IMR-90 (cell line): ENCODE measurements at regions not wholly inside any gene's neighbourhood (a gene's known extent, or its start where the extent isn't known, plus 50 kb on each side); places are given as distances from the start of the nearest gene placed in this dataset.

Source experiments
- ATAC-seq: fragments of 200-7000 bp; cut with Tn5 transposase; 2 replicates; pipeline ENCODE4 v1.9.1; 2020; ENCODE audit warnings: low read depth, mild to moderate bottlenecking, moderate library complexity
- BruUV-seq: library from RNA; stranded (reverse); fragments of 400-500 nt; replicated peaks from 2 replicates; lab custom pipeline; 2021; lab: Mats Ljungman, UMichigan
- CTCF ChIA-PET: fragments of 300-600 bp; formaldehyde crosslinking; extraction: SDS; loops from one replicate; lab custom pipeline; 2021; ENCODE audit warnings: antibody characterized with exemption; lab: Yijun Ruan, JAX
- POLR2A ChIA-PET: fragments of 300-600 bp; sonication (Branson Sonifier 250); formaldehyde crosslinking; loops from one replicate; lab custom pipeline; 2022; ENCODE audit warnings: antibody characterized with exemption; ENCODE audit not compliant: unreplicated experiment; lab: Charles Lee
- DNase-seq: peaks from one replicate; pipeline ENCODE4 v3.0.0; 2013
- H2AFZ ChIP-seq: replicated peaks from 2 replicates; pipeline ENCODE3; 2013; ENCODE audit warnings: low read length, mild to moderate bottlenecking; ENCODE audit not compliant: poor library complexity
- H2AK5ac ChIP-seq: 2 replicates; pipeline ENCODE4 v1.6.1; 2013; ENCODE audit warnings: low read depth, low read length, inconsistent platforms
- H2AK9ac ChIP-seq: replicated peaks from 2 replicates; pipeline ENCODE3; 2013; ENCODE audit warnings: mild to moderate bottlenecking, low read depth, low read length, moderate library complexity; ENCODE audit not compliant: poor library complexity
- H2BK120ac ChIP-seq: 2 replicates; pipeline ENCODE4 v1.6.1; 2013; ENCODE audit warnings: low read depth, low read length, inconsistent platforms
- H2BK15ac ChIP-seq: 3 replicates; pipeline ENCODE4 v1.6.1; 2013; ENCODE audit warnings: low read depth, low read length, inconsistent platforms
- H2BK20ac ChIP-seq: 2 replicates; pipeline ENCODE4 v1.6.1; 2013; ENCODE audit warnings: low read depth, mild to moderate bottlenecking, inconsistent platforms, low read length, moderate library complexity
- H2BK5ac ChIP-seq: 2 replicates; pipeline ENCODE4 v1.6.1; 2013; ENCODE audit warnings: mild to moderate bottlenecking, low read depth, low read length, inconsistent platforms; ENCODE audit not compliant: poor library complexity, severe bottlenecking
- H3K14ac ChIP-seq: replicated peaks from 2 replicates; pipeline ENCODE4 v1.6.1; 2013; ENCODE audit warnings: low read depth, low read length, inconsistent platforms
- H3K18ac ChIP-seq: 2 replicates; pipeline ENCODE4 v1.6.1; 2013; ENCODE audit warnings: low read depth, low read length, control low read depth
- H3K23ac ChIP-seq: 2 replicates; pipeline ENCODE4 v1.6.1; 2013; ENCODE audit warnings: low read depth, low read length, inconsistent platforms
- H3K27ac ChIP-seq: 2 replicates; pipeline ENCODE4 v1.5.1; 2013; ENCODE audit warnings: mild to moderate bottlenecking, control low read depth, low read length; ENCODE audit not compliant: insufficient read depth
- H3K27me3 ChIP-seq: 2 replicates; pipeline ENCODE4 v1.6.1; 2013; ENCODE audit warnings: low read length; ENCODE audit not compliant: control insufficient read depth, insufficient read depth
- H3K36me3 ChIP-seq: 2 replicates; pipeline ENCODE4 v1.6.1; 2013; ENCODE audit warnings: low read length, mixed read lengths; ENCODE audit not compliant: control insufficient read depth, insufficient read depth
- H3K4ac ChIP-seq: 2 replicates; pipeline ENCODE4 v1.6.1; 2013; ENCODE audit warnings: low read depth, low read length, inconsistent platforms
- H3K4me1 ChIP-seq: 2 replicates; pipeline ENCODE4 v1.6.1; 2013; ENCODE audit warnings: low read length, mixed read lengths; ENCODE audit not compliant: control insufficient read depth, insufficient read depth
- H3K4me2 ChIP-seq: 2 replicates; pipeline ENCODE4 v1.6.1; 2013; ENCODE audit warnings: low read depth, mild to moderate bottlenecking, control low read depth, low read length, moderate library complexity
- H3K4me3 ChIP-seq: 2 replicates; pipeline ENCODE4 v1.5.1; 2013; ENCODE audit warnings: low read depth, mild to moderate bottlenecking, control low read depth, low read length, moderate library complexity; ENCODE audit not compliant: insufficient read depth
- H3K56ac ChIP-seq: 2 replicates; pipeline ENCODE4 v1.6.1; 2013; ENCODE audit warnings: low read length, inconsistent platforms; ENCODE audit not compliant: insufficient read depth; ENCODE audit errors: extremely low read depth
- H3K79me1 ChIP-seq, 2 experiments: 2 replicates each; pipeline ENCODE4 v1.6.1; 2013; ENCODE audit warnings: low read length in 2 of 2, inconsistent platforms in 1 of 2, low read depth in 1 of 2
- H3K9ac ChIP-seq: 2 replicates; pipeline ENCODE4 v1.6.1; 2013; ENCODE audit warnings: low read depth, low read length, control low read depth
- H3K9me1 ChIP-seq: 2 replicates; pipeline ENCODE4 v1.6.1; 2013; ENCODE audit warnings: low read length, inconsistent platforms; ENCODE audit not compliant: insufficient read depth
- H3K9me3 ChIP-seq: 2 replicates; pipeline ENCODE4 v1.6.1; 2013; ENCODE audit warnings: low read length; ENCODE audit not compliant: control insufficient read depth, insufficient read depth
- H4K20me1 ChIP-seq: 2 replicates; pipeline ENCODE4 v1.6.1; 2013; ENCODE audit warnings: low read length, inconsistent platforms; ENCODE audit not compliant: insufficient read depth
- H4K5ac ChIP-seq: 2 replicates; pipeline ENCODE4 v1.6.1; 2013; ENCODE audit warnings: mild to moderate bottlenecking, low read depth, low read length, control low read depth
- H4K8ac ChIP-seq, 2 experiments: 2 replicates each; pipeline ENCODE4 v1.6.1; 2013; ENCODE audit warnings: low read depth in 2 of 2, low read length in 2 of 2, control low read depth in 1 of 2, inconsistent platforms in 1 of 2
- H4K91ac ChIP-seq: 2 replicates; pipeline ENCODE4 v1.6.1; 2013; ENCODE audit warnings: low read depth, low read length, inconsistent platforms; ENCODE audit not compliant: insufficient read depth
- BHLHE40 ChIP-seq: fragments of 150-350 bp; IDR thresholded peaks from 2 replicates; pipeline ENCODE4 v1.6.1; 2016; ENCODE audit warnings: mild to moderate bottlenecking, low read depth, low read length
- CTCF ChIP-seq: conservative IDR thresholded peaks from 2 replicates; pipeline ENCODE4 v1.5.1; 2012; ENCODE audit warnings: mild to moderate bottlenecking, low read depth, low read length, improper control_type of control experiment
- FOS ChIP-seq: fragments of 150-350 bp; IDR thresholded peaks from 2 replicates; pipeline ENCODE4 v1.6.1; 2016; ENCODE audit warnings: low read depth, low read length
- MXI1 ChIP-seq: IDR thresholded peaks from 2 replicates; pipeline ENCODE4 v1.6.1; 2012; ENCODE audit warnings: low read depth, mild to moderate bottlenecking, low read length, moderate library complexity, borderline replicate concordance
- NFE2L2 ChIP-seq: fragments of 150-350 bp; IDR thresholded peaks from 2 replicates; pipeline ENCODE4 v1.6.1; 2016; ENCODE audit warnings: low read depth, mild to moderate bottlenecking, low read length
- POLR2A ChIP-seq: IDR thresholded peaks from 2 replicates; pipeline ENCODE4 v1.6.1; 2012; ENCODE audit warnings: mild to moderate bottlenecking, low read depth, low read length
- RCOR1 ChIP-seq: IDR thresholded peaks from 2 replicates; pipeline ENCODE4 v1.6.1; 2012; ENCODE audit warnings: mild to moderate bottlenecking, low read length, improper control_type of control experiment; ENCODE audit not compliant: insufficient replicate concordance
- RFX5 ChIP-seq: IDR thresholded peaks from 2 replicates; pipeline ENCODE4 v1.8.0; 2012; ENCODE audit warnings: low read depth, mild to moderate bottlenecking, low read length, moderate library complexity
- SMC3 ChIP-seq: fragments of 150-350 bp; IDR thresholded peaks from 2 replicates; pipeline ENCODE4 v1.6.1; 2016; ENCODE audit warnings: low read depth, mild to moderate bottlenecking, antibody characterized with exemption, low read length, moderate library complexity
- USF2 ChIP-seq: fragments of 150-350 bp; IDR thresholded peaks from 2 replicates; pipeline ENCODE4 v1.6.1; 2017; ENCODE audit warnings: mild to moderate bottlenecking, antibody characterized with exemption, low read length, low read depth
- WGBS, 2 experiments: methylation state at CpG; one replicate each; pipeline versions ENCODE4 v1.1.5 to v1.1.7; 2013; ENCODE audit warnings: missing lambda C conversion rate in 2 of 2; ENCODE audit not compliant: insufficient read length in 1 of 2; ENCODE audit errors: extremely low coverage in 2 of 2; 5-methylcytosine and 5-hydroxymethylcytosine counted together
- dilution Hi-C: fragments of 300-500 bp; cut with HindIII; formaldehyde crosslinking; loops from one replicate; pipeline ENCODE4 v1.14.3; 2018; ENCODE audit warnings: low sequenced_read_pairs; ENCODE audit not compliant: unreplicated experiment
- in situ Hi-C: fragments of 300-500 bp; cut with MboI; formaldehyde crosslinking; loops from 3 replicates; pipeline ENCODE4 v1.14.3; 2019; ENCODE audit warnings: low sequenced_read_pairs, inconsistent platforms, mixed read lengths
- intact Hi-C: fragments of 100-400 bp; cut with micrococcal nuclease; formaldehyde crosslinking; loops from 2 replicates; pipeline ENCODE4 v1.10.0; 2022

- no peak overlapping the region for H3K23ac ChIP-seq
- no peak overlapping the region for H2BK5ac ChIP-seq
- no peak overlapping the region for H3K9ac ChIP-seq
- H2AK9ac ChIP-seq, result no peak overlapping the region
- H4K20me1 ChIP-seq, result no peaks in the 10 kb centered on the region
- no peaks in the 10 kb centered on the region for H3K4me1 ChIP-seq
- H3K4me2 ChIP-seq, result no peak overlapping the region
- H2AFZ ChIP-seq, result no peak overlapping the region
- WGBS, 2 experiments, result 83% methylated on average over 4 of the region's 17 CpGs; no CpG with 5 or more reads in 1 of the 2 experiments
- no TSS peak for BruUV-seq
- no peak overlapping the region for H4K5ac ChIP-seq
- H3K18ac ChIP-seq, result no peak overlapping the region
- ChIA-PET POLR2A (no interaction called here), CTCF (no interaction called here)
- no peaks in the 10 kb centered on the region for H3K36me3 ChIP-seq
- H3K27me3 ChIP-seq, result no peaks in the 10 kb centered on the region
- no peak overlapping the region for H2BK15ac ChIP-seq
- no peak overlapping the region for H4K91ac ChIP-seq
- H4K8ac ChIP-seq, result no peak overlapping the region
- TF ChIP-seq RCOR1, result no peak
- TF ChIP-seq POLR2A, result no peak
- no peak for TF ChIP-seq SMC3
- TF ChIP-seq NFE2L2, result no peak
- TF ChIP-seq MXI1, result no peak
- TF ChIP-seq RFX5, result no peak
- TF ChIP-seq CTCF, result no peak
- no peak for TF ChIP-seq BHLHE40
- no peak for TF ChIP-seq USF2
- TF ChIP-seq FOS, result no peak
- in situ Hi-C loops (no loop called here), dilution Hi-C loops (no loop called here), intact Hi-C loops (no loop called here)
- no peak overlapping the region for H2BK20ac ChIP-seq
- ATAC-seq (no peak), DNase-seq (no peak)
- H3K79me1 ChIP-seq, result no peaks in the 10 kb centered on the region
- peaks cover 5% of the 10 kb centered on the region; the same call in 1 of the 2 replicates for H3K9me3 ChIP-seq
- H3K4ac ChIP-seq, result no peak overlapping the region
- H3K4me3 ChIP-seq, result no peak overlapping the region
- H3K14ac ChIP-seq, result no peak overlapping the region
- H3K56ac ChIP-seq, result no peak overlapping the region
- H2AK5ac ChIP-seq, result no peak overlapping the region
- H2BK120ac ChIP-seq, result no peak overlapping the region
- H3K9me1 ChIP-seq, result no peaks in the 10 kb centered on the region
- no peak overlapping the region for H3K27ac ChIP-seq
These were observed 1888.0 kb upstream of the CDH9 start for GRCh38 chr5:28926422-28926821.
